ENCODE measurements at regions not wholly inside any gene's neighbourhood (a gene's known extent, or its start where the extent isn't known, plus 50 kb on each side); places are given as distances from the start of the nearest gene placed in this dataset.

GRCh38 chr3:168155303-168155702 is 59.6 kb upstream of the GOLIM4 start:
- Histone ChIP-seq H3K9me3 (ENCODE audit: control insufficient read depth, low read length) (peaks cover 31% of the 10 kb centered on the region), H3K9ac (ENCODE audit: extremely low read depth, low read length, poor library complexity, severe bottlenecking) (no peak overlapping the region), H3K4me1 (ENCODE audit: control insufficient read depth, insufficient read depth, low read length) (no peaks in the 10 kb centered on the region), H3K36me3 (ENCODE audit: control insufficient read depth, insufficient read depth, low read length) (no peaks in the 10 kb centered on the region), H3K27me3 (ENCODE audit: control insufficient read depth, insufficient read depth, low read length, poor library complexity, severe bottlenecking) (no peaks in the 10 kb centered on the region), H3K27ac (ENCODE audit: low read depth, low read length) (no peak overlapping the region), H3K4me3 (ENCODE audit: low read length) (no peak overlapping the region)
- Mint-ChIP-seq H3K9me3 (peaks cover 34% of the 10 kb centered on the region), H3K27me3 (ENCODE audit: insufficient read depth) (no peaks in the 10 kb centered on the region), H3K4me3 (no peak overlapping the region), H3K36me3 (ENCODE audit: low read depth) (no peaks in the 10 kb centered on the region), H3K27ac (no peak overlapping the region), H3K4me1 (peaks cover 3% of the 10 kb centered on the region)
- no peak for TF ChIP-seq CTCF (conservative IDR thresholded peaks at IDR 0.05)
- no peak for DNase-seq

- Histone ChIP-seq H3K9me3 (ENCODE audit: control insufficient read depth, low read length) (peaks cover 31% of the 10 kb centered on the region), H3K27me3 (ENCODE audit: control insufficient read depth, insufficient read depth, low read length, poor library complexity, severe bottlenecking) (no peaks in the 10 kb centered on the region), H3K9ac (ENCODE audit: extremely low read depth, low read length, poor library complexity, severe bottlenecking) (no peak overlapping the region), H3K4me3 (ENCODE audit: low read length) (no peak overlapping the region), H3K36me3 (ENCODE audit: control insufficient read depth, insufficient read depth, low read length) (no peaks in the 10 kb centered on the region), H3K27ac (ENCODE audit: low read depth, low read length) (no peak overlapping the region), H3K4me1 (ENCODE audit: control insufficient read depth, insufficient read depth, low read length) (no peaks in the 10 kb centered on the region)
- Mint-ChIP-seq H3K4me3 (no peak overlapping the region), H3K9me3 (peaks cover 34% of the 10 kb centered on the region), H3K4me1 (peaks cover 3% of the 10 kb centered on the region), H3K27ac (no peak overlapping the region), H3K27me3 (ENCODE audit: insufficient read depth) (no peaks in the 10 kb centered on the region), H3K36me3 (ENCODE audit: low read depth) (no peaks in the 10 kb centered on the region)
- 83 to 85% methylated on average over 2 of the region's 2 CpGs for WGBS, 2 experiments (ENCODE audit: insufficient coverage in 1 of 2, insufficient read length in 1 of 2)
- TF ChIP-seq CTCF (conservative IDR thresholded peaks at IDR 0.05), result no peak
- DNase-seq, result no peak
These were observed 58.4 kb upstream of the GOLIM4 start for GRCh38 chr3:168154089-168154488.

GRCh38 chr3:168152149-168152548 is 56.4 kb upstream of the GOLIM4 start:
- Mint-ChIP-seq H3K27me3 (ENCODE audit: insufficient read depth) (no peaks in the 10 kb centered on the region), H3K36me3 (ENCODE audit: low read depth) (no peaks in the 10 kb centered on the region), H3K27ac (no peak overlapping the region), H3K4me3 (no peak overlapping the region), H3K9me3 (peaks cover 34% of the 10 kb centered on the region), H3K4me1 (peaks cover under 1% of the 10 kb centered on the region)
- Histone ChIP-seq H3K36me3 (ENCODE audit: control insufficient read depth, insufficient read depth, low read length) (no peaks in the 10 kb centered on the region), H3K9ac (ENCODE audit: extremely low read depth, low read length, poor library complexity, severe bottlenecking) (no peak overlapping the region), H3K27me3 (ENCODE audit: control insufficient read depth, insufficient read depth, low read length, poor library complexity, severe bottlenecking) (no peaks in the 10 kb centered on the region), H3K4me3 (ENCODE audit: low read length) (no peak overlapping the region), H3K27ac (ENCODE audit: low read depth, low read length) (no peak overlapping the region), H3K9me3 (ENCODE audit: control insufficient read depth, low read length) (peaks cover 31% of the 10 kb centered on the region), H3K4me1 (ENCODE audit: control insufficient read depth, insufficient read depth, low read length) (no peaks in the 10 kb centered on the region)
- no peak for TF ChIP-seq CTCF (conservative IDR thresholded peaks at IDR 0.05)
- DNase-seq, result no peak
- WGBS, 2 experiments (ENCODE audit: insufficient coverage in 1 of 2, insufficient read length in 1 of 2), result 97 to 100% methylated on average over 1 of the region's 1 CpG

Small RNA genes lying in the stretch of these regions (microRNA-seq; reads per million reads assigned to microRNA genes)
- 2.7 reads per million, percentile 18 among the genes with 10 or more reads in this experiment for gene MIR551B (ENCODE audit: borderline microRNAs expressed)

All from endodermal cell (in vitro differentiated cells).